ENCODE measurements at regions not wholly inside any gene's neighbourhood (a gene's known extent, or its start where the extent isn't known, plus 50 kb on each side); places are given as distances from the start of the nearest gene placed in this dataset.

DNA sequence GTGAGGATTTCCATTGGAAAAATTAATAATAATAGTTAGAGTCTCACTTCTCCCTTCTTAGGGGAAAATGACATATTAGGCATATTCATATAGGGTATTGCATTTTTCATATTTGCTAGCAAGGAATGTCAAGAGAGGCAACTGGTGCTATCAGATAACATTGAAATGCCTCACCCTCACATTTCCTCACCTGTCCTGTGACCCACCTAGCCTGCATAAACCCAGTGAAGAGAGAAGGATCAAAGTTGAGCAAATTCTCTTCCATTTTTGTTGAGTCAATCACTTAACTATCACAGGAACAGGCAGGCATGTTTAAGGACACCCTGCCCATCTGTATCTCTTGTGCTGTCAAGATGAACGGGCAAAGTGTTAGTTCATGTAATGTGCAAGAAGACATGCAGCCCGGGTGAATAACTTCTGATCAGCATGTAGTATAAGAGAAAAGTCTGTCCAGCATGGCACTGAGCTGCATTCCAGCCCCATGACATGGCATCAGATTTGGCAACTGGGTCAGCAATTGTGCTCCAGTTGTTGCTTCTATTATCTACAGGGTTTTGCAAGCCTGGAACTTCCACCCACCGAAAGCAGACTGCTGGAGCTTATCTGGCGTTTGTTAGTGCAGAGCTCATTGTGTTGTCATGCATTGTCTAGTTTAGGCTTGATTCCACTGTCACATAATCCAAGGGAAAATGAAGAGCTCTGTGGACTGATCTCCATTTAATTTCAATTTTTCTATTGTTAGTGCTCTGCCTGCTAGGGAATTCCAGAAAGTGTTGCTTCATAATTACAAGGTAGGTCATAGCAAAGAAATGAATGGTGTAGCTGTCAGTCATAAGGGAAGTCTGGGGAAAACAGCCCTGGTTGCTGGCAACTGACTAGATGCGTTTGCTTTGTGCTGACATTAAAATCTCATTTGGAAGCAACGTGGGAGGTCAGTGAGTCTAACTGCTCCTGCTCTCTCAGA lies 138.4 kb upstream of the TNFAIP3 start:
- no peak for TF ChIP-seq RAD21 (IDR thresholded peaks at IDR 0.05)
- TF ChIP-seq, protein P1, sequence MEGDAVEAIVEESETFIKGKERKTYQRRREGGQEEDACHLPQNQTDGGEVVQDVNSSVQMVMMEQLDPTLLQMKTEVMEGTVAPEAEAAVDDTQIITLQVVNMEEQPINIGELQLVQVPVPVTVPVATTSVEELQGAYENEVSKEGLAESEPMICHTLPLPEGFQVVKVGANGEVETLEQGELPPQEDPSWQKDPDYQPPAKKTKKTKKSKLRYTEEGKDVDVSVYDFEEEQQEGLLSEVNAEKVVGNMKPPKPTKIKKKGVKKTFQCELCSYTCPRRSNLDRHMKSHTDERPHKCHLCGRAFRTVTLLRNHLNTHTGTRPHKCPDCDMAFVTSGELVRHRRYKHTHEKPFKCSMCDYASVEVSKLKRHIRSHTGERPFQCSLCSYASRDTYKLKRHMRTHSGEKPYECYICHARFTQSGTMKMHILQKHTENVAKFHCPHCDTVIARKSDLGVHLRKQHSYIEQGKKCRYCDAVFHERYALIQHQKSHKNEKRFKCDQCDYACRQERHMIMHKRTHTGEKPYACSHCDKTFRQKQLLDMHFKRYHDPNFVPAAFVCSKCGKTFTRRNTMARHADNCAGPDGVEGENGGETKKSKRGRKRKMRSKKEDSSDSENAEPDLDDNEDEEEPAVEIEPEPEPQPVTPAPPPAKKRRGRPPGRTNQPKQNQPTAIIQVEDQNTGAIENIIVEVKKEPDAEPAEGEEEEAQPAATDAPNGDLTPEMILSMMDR (IDR thresholded peaks at IDR 0.05; ENCODE audit: low read depth, low read length, missing input control) = no peak
- TF ChIP-seq SP1 (IDR thresholded peaks at IDR 0.05) = peak; percentile 34
- TF ChIP-seq, protein P2, sequence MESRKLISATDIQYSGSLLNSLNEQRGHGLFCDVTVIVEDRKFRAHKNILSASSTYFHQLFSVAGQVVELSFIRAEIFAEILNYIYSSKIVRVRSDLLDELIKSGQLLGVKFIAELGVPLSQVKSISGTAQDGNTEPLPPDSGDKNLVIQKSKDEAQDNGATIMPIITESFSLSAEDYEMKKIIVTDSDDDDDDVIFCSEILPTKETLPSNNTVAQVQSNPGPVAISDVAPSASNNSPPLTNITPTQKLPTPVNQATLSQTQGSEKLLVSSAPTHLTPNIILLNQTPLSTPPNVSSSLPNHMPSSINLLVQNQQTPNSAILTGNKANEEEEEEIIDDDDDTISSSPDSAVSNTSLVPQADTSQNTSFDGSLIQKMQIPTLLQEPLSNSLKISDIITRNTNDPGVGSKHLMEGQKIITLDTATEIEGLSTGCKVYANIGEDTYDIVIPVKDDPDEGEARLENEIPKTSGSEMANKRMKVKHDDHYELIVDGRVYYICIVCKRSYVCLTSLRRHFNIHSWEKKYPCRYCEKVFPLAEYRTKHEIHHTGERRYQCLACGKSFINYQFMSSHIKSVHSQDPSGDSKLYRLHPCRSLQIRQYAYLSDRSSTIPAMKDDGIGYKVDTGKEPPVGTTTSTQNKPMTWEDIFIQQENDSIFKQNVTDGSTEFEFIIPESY (IDR thresholded peaks at IDR 0.05) = no peak
